ENCODE measurements at regions not wholly inside any gene's neighbourhood (a gene's known extent, or its start where the extent isn't known, plus 50 kb on each side); places are given as distances from the start of the nearest gene placed in this dataset.

GRCh38 chr2:152961351-152961750 lies 242.9 kb downstream of the ARL6IP6 start:
- TF ChIP-seq CTCF (conservative IDR thresholded peaks at IDR 0.05; ENCODE audit: low read depth in 2 of 2) (no peak), EZH2phosphoT487 (IDR thresholded peaks at IDR 0.05; ENCODE audit: unreplicated experiment) (no peak), REST (IDR thresholded peaks at IDR 0.05; ENCODE audit: unreplicated experiment) (no peak), EZH2 (IDR thresholded peaks at IDR 0.05; ENCODE audit: low read depth, unreplicated experiment) (no peak), ZNF331 (CRISPR knock-in tag; IDR thresholded peaks at IDR 0.05; ENCODE audit: low read depth) (no peak), POLR2AphosphoS5 (IDR thresholded peaks at IDR 0.05; ENCODE audit: low read depth) (no peak), CREB1 (CRISPR knock-in tag; IDR thresholded peaks at IDR 0.05; ENCODE audit: low read depth) (no peak)

Measured in GM23338 (cell line).